Astrocyte of the cerebellum (primary cell): ENCODE measurements at regions not wholly inside any gene's neighbourhood (a gene's known extent, or its start where the extent isn't known, plus 50 kb on each side); places are given as distances from the start of the nearest gene placed in this dataset.
A peak's percentile ranks its signal among the peaks of the same experiment; 100 is the strongest.

Experiments used
- DNase-seq: peaks from one replicate; pipeline ENCODE4 v3.0.0-alpha.2; 2011; ENCODE audit warnings: low read depth
- H3K4me3 ChIP-seq: 2 replicates; pipeline ENCODE4 v1.5.1; 2011; ENCODE audit warnings: mild to moderate bottlenecking, low read depth, low read length, moderate library complexity
- CTCF ChIP-seq: IDR thresholded peaks from 2 replicates; pipeline ENCODE4 v1.5.1; 2012; ENCODE audit warnings: low read length, low read depth, moderate library complexity, mild to moderate bottlenecking; ENCODE audit errors: missing control alignments
- in situ Hi-C: cut with HindIII; loops from 2 replicates; pipeline ENCODE4 v1.10.0; 2017; ENCODE audit warnings: low sequenced_read_pairs

- DNase-seq = no peak
- no peak overlapping the region for H3K4me3 ChIP-seq
- in situ Hi-C loops = no loop called here
- TF ChIP-seq CTCF = no peak
These were observed 84.9 kb upstream of the KCNK2 start for GRCh38 chr1:214997685-214998084.

- in situ Hi-C loops = no loop called here
- DNase-seq = no peak
- TF ChIP-seq CTCF = no peak
These were observed 81.0 kb upstream of the KCNK2 start for GRCh38 chr1:215001419-215002021.

GRCh38 chr1:215002471-215002870 lies 80.1 kb upstream of the KCNK2 start:
- in situ Hi-C loops = no loop called here
- TF ChIP-seq CTCF = no peak
- peak; percentile 99 for DNase-seq
- H3K4me3 ChIP-seq = no peak overlapping the region

More at GRCh38 chr1:215001419-215002021, 81.0 kb upstream of the KCNK2 start:
- no peak overlapping the region for H3K4me3 ChIP-seq

GRCh38 chr1:215003686-215004085 lies 78.9 kb upstream of the KCNK2 start:
- in situ Hi-C loops = no loop called here
- DNase-seq = no peak
- TF ChIP-seq CTCF = no peak
- no peak overlapping the region for H3K4me3 ChIP-seq

GRCh38 chr1:215004121-215004827 lies 78.3 kb upstream of the KCNK2 start:
- TF ChIP-seq CTCF = no peak

GRCh38 chr1:215005078-215005477 lies 77.5 kb upstream of the KCNK2 start:
- TF ChIP-seq CTCF = no peak
- in situ Hi-C loops = no loop called here
- no peak for DNase-seq
- H3K4me3 ChIP-seq = no peak overlapping the region

More at GRCh38 chr1:215004121-215004827, 78.3 kb upstream of the KCNK2 start:
- H3K4me3 ChIP-seq = no peak overlapping the region
- no peak for DNase-seq
- in situ Hi-C loops = no loop called here
